ENCODE measurements at regions not wholly inside any gene's neighbourhood (a gene's known extent, or its start where the extent isn't known, plus 50 kb on each side); places are given as distances from the start of the nearest gene placed in this dataset.

DNA sequence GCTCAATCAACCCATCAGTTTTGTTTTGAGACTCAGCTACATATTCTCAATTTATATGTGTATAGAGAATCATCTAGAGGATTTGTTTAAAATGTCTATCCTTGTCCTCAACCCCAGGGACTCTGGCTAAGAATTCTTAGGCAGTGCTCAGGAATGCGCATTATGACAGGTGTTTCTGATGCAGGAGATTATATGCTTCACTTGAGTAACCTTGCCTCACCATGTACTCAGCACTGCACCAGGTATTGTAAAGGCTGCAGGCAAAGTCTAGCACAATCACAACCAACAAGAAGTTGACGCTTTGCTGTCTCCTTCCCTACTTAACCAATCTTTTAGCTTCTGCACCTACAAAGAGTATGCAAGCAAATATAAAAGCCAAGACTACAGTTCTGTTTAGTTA, 79.6 kb downstream of the LACC1 start:
- TF ChIP-seq, protein P1, sequence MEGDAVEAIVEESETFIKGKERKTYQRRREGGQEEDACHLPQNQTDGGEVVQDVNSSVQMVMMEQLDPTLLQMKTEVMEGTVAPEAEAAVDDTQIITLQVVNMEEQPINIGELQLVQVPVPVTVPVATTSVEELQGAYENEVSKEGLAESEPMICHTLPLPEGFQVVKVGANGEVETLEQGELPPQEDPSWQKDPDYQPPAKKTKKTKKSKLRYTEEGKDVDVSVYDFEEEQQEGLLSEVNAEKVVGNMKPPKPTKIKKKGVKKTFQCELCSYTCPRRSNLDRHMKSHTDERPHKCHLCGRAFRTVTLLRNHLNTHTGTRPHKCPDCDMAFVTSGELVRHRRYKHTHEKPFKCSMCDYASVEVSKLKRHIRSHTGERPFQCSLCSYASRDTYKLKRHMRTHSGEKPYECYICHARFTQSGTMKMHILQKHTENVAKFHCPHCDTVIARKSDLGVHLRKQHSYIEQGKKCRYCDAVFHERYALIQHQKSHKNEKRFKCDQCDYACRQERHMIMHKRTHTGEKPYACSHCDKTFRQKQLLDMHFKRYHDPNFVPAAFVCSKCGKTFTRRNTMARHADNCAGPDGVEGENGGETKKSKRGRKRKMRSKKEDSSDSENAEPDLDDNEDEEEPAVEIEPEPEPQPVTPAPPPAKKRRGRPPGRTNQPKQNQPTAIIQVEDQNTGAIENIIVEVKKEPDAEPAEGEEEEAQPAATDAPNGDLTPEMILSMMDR (conservative IDR thresholded peaks at IDR 0.05; ENCODE audit: low read length), result no peak
- no peak for TF ChIP-seq EZH2phosphoT487 (IDR thresholded peaks at IDR 0.05; ENCODE audit: borderline replicate concordance)
